ENCODE measurements at regions not wholly inside any gene's neighbourhood (a gene's known extent, or its start where the extent isn't known, plus 50 kb on each side); places are given as distances from the start of the nearest gene placed in this dataset.
A peak's percentile ranks its signal among the peaks of the same experiment; 100 is the strongest.

- no peak for DNase-seq (ENCODE audit: low spot score)
These were observed 425.0 kb upstream of the ADAMTS9 start for GRCh38 chr3:65112751-65113300.

- DNase-seq (ENCODE audit: low spot score): no peak
These were observed 422.9 kb upstream of the ADAMTS9 start for GRCh38 chr3:65110661-65111060.

- DNase-seq (ENCODE audit: low spot score): no peak
These were observed 422.2 kb upstream of the ADAMTS9 start for GRCh38 chr3:65109966-65110500.

- DNase-seq (ENCODE audit: low spot score): peak; percentile 21
These were observed 419.4 kb upstream of the ADAMTS9 start for GRCh38 chr3:65107174-65107573.

- DNase-seq (ENCODE audit: low spot score): no peak
These were observed 413.6 kb upstream of the ADAMTS9 start for GRCh38 chr3:65101450-65101849.

- no peak for DNase-seq (ENCODE audit: low spot score)
These were observed 410.6 kb upstream of the ADAMTS9 start for GRCh38 chr3:65098400-65098799.

- no peak for DNase-seq (ENCODE audit: low spot score)
These were observed 408.4 kb upstream of the ADAMTS9 start for GRCh38 chr3:65096110-65096745.

- DNase-seq (ENCODE audit: low spot score): no peak
These were observed 406.9 kb upstream of the ADAMTS9 start for GRCh38 chr3:65094723-65095122.

- no peak for DNase-seq (ENCODE audit: low spot score)
These were observed 405.8 kb upstream of the ADAMTS9 start for GRCh38 chr3:65093641-65094040.

GRCh38 chr3:65091565-65091964 lies 403.8 kb upstream of the ADAMTS9 start:
- DNase-seq (ENCODE audit: low spot score): no peak

- DNase-seq (ENCODE audit: low spot score): no peak
These were observed 395.4 kb upstream of the ADAMTS9 start for GRCh38 chr3:65083240-65083639.

- DNase-seq (ENCODE audit: low spot score): no peak
These were observed 393.7 kb upstream of the ADAMTS9 start for GRCh38 chr3:65081536-65081935.

GRCh38 chr3:65080432-65080831 lies 392.6 kb upstream of the ADAMTS9 start:
- DNase-seq (ENCODE audit: low spot score): no peak

GRCh38 chr3:65079560-65079959 lies 391.8 kb upstream of the ADAMTS9 start:
- DNase-seq (ENCODE audit: low spot score): no peak

- DNase-seq (ENCODE audit: low spot score): no peak
These were observed 390.9 kb upstream of the ADAMTS9 start for GRCh38 chr3:65078748-65079147.

GRCh38 chr3:65077124-65077523 lies 389.3 kb upstream of the ADAMTS9 start:
- DNase-seq (ENCODE audit: low spot score): no peak

GRCh38 chr3:65070968-65071367 lies 383.2 kb upstream of the ADAMTS9 start:
- no peak for DNase-seq (ENCODE audit: low spot score)

- no peak for DNase-seq (ENCODE audit: low spot score)
These were observed 373.1 kb upstream of the ADAMTS9 start for GRCh38 chr3:65060904-65061303.

GRCh38 chr3:65052101-65052500 lies 364.3 kb upstream of the ADAMTS9 start:
- DNase-seq (ENCODE audit: low spot score): no peak

GRCh38 chr3:65048151-65048550 lies 360.4 kb upstream of the ADAMTS9 start:
- DNase-seq (ENCODE audit: low spot score): no peak

GRCh38 chr3:65045138-65045537 lies 357.3 kb upstream of the ADAMTS9 start:
- DNase-seq (ENCODE audit: low spot score): no peak

GRCh38 chr3:65044401-65044800 lies 356.6 kb upstream of the ADAMTS9 start:
- no peak for DNase-seq (ENCODE audit: low spot score)

- DNase-seq (ENCODE audit: low spot score): no peak
These were observed 354.9 kb upstream of the ADAMTS9 start for GRCh38 chr3:65042675-65043074.

GRCh38 chr3:65039754-65040210 lies 352.0 kb upstream of the ADAMTS9 start:
- no peak for DNase-seq (ENCODE audit: low spot score)

Measured in COLO829 (cell line).